HG03159 (cell line): ENCODE measurements at regions not wholly inside any gene's neighbourhood (a gene's known extent, or its start where the extent isn't known, plus 50 kb on each side); places are given as distances from the start of the nearest gene placed in this dataset.

ENCODE experiments used
- ATAC-seq: cut with Tn5 transposase; IDR thresholded peaks from one replicate; pipeline ENCODE4 v1.9.1; 2021; ENCODE audit warnings: mild to moderate bottlenecking, moderate library complexity; ENCODE audit not compliant: unreplicated experiment

DNA sequence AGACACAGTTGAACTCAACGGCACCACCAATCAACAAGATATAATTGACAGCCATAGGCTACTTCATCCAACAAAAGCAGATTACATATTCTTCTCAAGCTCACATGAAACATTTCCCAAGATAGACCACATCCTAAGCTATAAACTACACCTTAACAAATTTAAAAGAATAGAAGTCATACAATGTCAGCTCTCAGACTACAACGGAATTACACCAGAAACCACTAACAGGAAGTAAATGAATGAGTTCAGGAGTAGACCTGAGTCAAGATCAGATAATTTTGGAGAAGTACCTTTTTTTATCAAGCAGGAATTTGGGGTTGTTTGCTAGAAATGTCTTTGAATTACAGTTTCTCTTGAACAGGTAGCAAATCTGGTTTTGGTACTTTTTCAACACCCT, 237.8 kb downstream of the TBX18 start:
- no peak for ATAC-seq

DNA sequence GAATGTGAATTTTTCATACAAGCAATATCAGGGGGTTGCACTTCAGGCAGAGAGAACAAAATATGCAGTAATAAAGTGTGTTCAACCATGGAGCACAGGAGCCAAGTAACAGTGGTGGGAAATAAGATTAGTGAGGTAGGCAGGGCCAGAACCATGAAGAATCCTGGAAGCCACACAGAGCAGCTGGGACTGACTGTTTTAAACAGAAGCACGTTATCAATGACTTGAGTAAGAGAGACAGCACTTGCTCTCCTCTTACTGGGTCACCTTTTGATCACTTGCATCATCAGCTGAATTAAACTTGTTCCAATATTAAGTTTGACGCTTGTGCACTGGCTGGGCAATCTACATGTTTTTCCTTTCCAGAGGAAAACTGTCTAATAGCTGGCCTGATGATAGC, 238.5 kb downstream of the TBX18 start:
- no peak for ATAC-seq

DNA sequence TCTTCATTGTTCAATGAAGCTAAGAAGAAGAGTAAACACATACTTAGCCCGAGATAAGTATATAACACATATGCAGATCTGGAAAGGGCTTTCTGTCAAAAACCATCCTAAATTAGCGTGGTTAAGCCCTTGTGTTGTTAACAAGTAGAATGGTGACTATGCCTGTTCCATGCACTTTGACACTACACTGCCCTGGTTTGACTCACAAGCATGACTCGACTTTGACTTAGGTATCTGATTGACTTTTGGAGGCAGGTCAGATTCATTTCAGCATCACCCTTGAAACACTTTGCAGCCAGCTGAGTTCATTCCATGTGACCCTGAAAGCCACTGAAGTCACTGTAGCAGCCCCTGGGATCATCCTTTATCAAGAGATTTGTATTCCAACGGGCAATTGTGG, 239.8 kb downstream of the TBX18 start:
- ATAC-seq: no peak

DNA sequence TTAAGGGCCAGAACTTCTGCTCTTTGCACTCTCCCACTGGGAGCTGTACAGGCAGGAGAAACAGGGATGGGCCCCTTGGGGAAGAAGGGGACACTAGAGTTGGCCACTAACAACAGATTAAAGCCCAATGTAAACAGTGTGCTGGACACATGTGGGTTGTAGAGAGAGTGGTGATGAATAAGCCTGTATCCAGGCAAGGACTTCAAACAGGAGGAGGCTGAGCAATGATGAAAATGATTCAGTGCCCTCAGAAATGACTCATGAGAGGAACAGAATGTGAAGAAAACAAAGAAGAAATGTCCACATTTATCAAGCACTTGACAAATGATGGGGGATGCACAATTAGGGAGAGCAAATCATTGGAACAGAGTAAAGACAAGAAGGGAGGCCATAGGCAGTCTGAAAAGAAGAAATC, 242.3 kb downstream of the TBX18 start:
- ATAC-seq: no peak

DNA sequence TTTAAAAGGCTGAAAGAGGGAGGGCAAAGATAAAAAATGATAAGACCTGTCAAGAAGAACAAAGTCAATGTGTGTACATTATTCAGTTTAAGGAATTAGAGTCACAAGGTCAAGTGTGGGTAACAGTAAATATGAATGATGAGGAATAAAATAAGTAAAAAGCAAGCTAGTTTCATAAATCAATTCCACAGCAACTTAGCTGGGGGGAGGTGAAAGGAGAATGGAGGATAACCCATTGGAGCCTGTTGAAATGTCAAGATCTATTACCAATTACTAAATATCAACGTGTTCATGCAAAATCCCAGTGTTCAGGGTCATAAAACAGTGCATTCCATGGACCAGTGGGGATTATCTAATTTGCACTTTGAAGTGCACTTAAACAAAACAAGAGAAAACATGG, 242.9 kb downstream of the TBX18 start:
- no peak for ATAC-seq

DNA sequence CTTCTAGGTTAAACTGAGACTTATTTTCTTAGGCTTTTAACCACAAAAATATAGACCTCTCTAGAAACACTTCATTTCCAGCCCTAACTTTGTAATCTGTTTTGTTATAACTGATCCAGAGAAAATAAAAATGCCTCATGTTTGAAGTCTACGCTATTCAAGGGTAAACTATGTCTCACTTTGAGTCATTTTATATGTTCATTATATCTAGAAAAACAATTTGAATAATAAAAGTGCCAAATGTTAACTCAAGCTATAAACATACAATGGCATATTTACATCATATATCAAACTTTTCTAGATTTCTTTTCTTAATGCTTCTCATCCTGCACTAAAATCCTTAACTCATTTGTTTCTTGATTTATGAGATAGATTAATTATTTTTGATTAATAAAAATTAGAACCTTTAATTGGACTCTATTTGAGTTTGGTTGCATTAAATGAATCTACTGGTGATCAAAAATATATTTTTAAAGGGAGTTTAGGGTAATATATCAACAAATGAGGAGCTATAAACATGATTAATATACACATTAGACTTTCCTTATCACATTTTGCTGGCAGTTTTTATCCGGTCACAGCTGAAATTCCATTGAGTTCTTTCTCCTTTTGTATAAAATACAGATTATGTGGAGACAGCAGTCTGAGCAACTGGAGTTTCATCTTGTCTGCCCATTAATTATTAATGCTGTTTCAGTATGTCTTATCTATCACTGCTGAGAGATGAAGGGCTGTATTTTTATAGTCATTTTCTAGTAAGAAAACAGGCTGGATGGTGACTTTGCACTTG, 246.5 kb downstream of the TBX18 start:
- ATAC-seq: no peak

DNA sequence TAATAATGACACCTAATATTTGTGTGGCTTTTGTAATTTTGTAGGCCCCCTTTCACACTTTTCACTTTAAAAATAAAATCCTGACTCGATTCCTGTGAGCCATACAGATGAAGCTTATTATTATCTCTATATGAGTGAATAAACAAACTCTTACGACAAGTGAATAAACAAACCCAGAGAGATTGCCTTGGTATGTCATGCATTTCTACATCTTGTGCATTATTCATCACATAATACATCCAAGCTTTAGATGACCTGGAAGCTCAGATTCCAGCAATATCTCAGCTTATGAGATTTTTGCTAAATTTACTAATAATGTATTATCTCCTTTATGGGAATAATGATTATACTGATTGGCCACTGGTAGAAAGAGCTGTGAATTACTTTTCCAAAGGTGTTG, 248.2 kb downstream of the TBX18 start:
- ATAC-seq: no peak

DNA sequence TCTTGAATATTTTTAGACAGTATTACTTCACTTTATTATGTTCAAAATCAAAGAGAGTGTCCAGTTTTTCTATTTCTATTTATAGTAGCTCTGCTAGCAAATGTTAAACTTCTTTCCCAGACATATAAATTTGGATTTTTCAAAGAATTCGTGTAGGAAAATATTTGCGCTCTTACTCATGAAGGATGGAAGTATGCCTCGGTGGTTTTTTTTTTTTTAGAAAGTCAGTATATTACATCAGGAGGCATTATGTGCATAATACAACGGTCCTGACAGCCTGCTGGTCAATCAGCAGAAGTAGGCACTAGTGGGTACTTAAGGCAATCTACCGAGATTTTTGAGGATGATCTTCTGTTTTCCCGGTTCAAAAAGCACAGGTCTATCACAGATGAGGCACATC, 249.3 kb downstream of the TBX18 start:
- ATAC-seq: no peak

DNA sequence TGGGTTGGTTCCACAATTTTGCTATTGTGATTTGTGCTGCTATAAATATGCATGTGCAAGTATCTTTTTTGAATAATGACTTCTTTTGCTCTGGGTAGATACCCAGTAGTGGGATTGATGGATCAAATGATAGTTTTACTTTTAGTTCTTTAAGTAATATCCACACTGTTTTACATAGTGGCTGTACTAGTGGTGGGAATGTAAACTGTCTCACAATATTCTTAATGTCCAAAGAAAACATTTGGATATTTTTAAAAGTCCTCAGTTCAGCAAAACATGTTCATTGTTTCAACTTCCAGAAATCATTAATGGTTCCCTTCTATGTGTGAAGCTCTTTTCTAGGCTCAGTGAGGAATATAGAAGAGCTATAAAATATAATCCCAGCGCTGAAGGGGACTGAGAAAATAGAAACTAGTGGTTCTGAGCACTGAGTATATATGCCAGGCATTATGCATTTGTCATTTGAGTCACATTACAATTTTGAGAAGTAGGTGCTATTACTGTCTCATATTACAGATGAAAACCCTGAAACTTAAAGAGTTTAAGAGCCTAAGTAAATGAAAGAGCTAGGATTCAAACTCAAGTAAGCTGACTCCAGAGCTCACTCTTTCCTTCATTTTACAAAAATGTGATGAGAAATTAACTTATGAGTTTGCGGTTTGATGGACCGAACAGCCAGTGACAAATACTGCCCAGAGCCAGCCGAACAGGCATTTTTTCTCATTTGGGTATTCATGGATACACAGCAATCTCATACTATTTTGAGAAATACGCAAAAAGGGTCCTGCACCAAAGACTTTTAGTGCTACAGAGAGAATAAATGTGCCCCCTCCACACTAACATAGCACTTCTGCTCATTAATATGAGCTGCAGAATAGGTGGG, 250.1 kb downstream of the TBX18 start:
- ATAC-seq: no peak

DNA sequence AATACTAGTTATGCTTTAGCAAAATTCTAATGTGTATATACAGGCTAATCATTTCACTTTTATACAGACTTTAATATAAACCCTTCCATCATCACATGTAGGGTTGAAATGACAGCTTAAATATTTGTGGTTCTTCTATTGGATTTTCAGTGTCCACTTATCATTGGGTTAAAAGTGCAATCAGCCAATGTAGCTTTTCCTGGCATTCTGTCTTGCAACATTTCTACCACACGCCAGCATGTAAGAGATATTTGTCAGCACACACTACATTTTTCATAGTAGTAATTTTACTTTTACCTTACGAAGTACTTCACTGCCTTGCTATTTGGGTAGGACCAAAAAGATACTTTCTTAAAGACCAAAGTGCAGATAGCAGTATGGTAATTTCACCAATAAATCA, 252.0 kb downstream of the TBX18 start:
- no peak for ATAC-seq

DNA sequence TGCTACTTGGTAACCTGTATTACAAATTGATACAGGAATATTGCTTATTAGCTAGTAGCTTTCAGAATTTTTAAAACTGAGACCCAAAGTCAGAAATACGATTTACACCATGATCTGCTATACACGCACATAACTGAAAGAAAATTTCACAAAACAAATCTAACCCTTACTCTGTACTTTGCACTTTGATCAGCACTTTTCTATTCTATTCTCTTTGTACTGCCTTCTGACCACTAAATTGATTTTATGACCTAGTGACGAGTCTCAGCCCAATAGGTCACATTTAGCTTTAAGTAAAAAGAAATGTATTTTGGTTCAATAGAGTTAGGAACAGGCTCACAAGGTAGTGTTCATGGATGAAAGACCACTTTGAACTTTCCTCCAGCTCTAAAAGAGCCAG, 252.5 kb downstream of the TBX18 start:
- no peak for ATAC-seq

DNA sequence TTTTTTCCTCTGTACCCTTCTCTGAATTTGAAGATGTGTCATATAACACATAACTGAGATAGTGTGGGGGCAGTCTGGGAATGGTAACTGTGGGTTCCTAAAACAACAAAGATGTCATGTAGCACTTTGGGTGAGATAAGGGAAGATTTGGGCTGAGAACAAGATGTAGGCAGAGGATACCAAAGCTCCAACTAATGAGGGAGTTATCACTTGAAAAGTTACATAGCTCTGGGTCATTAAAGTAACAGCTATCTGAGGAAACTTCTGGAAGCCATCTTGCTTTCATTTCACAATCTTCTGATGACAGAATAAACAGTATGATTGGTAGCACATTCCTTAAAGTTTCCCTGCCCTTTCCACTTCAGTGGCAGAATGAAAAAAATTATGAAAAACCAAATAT, 255.4 kb downstream of the TBX18 start:
- no peak for ATAC-seq

DNA sequence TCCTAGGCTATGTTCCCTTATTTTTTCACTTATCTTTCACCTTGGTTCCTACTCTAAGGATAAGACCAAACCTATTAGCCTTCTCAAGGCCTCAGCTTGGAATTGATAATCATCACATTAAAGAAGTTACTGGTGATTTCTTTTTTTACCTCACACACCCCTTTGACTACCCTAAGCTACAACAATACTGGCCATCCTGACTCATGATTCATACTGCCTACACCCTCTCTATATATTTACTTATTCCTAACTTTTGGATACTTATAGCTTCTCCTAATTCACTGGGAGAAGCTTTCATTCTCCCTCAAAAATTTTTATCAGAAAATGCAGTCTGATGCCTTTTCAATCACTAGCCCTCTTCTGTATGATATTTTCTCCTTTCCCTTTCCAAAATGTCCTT, 256.1 kb downstream of the TBX18 start:
- ATAC-seq: no peak

DNA sequence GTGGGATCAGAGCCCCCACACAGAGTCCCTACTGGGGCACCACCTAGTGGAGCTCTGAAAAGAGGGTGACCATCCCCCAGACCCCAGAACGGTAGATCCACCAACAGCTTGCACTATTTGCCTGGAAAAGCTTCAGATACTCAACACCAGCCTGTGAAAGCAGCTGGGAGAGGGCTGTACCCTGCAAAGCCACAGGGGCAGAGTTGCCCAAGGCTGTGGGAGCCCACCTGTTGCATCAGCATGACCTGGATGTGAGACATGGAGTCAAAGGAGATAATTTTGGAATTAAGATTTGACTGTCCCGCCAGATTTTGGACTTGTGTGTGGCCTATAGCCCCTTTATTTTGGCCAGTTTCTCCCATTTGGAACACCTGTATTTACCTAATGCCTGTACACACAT, 260.4 kb downstream of the TBX18 start:
- ATAC-seq: no peak

DNA sequence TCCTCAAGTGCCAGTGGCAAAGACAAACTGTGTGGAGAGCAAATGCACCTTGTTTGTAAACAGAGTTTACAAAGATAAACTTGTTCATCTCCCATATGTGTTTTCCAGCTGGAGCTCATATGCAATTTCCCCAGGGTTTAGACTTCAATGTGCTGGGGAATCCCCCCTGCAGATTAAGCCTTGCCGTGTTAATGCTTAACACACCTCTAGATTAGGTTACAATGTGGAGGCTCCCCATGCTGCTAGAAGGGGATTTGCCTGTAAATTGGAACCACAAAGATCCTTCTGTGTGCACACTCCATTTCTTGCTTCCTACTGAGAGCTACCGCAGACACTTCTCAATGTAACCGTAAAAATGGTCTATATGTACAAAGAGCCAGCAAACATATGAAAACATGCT, 263.1 kb downstream of the TBX18 start:
- no peak for ATAC-seq

DNA sequence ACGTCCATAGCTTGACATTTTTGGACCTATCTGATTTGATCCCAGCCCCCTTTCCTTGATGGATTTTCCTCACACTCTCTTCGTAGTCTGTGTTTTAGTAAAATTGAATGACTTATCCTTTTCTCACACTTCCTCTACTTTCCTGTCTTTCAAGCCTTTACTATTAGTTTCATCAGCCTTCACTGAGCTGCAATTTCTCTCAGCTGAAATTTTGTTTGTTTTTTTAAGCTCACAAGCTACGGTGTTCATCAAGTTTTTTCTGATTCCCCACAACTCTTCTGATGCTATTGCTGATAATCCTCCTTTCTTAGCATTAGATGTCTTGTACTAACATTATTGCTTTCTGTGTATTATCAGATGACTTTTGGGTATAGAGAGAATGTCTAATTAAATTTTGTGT, 263.7 kb downstream of the TBX18 start:
- no peak for ATAC-seq

DNA sequence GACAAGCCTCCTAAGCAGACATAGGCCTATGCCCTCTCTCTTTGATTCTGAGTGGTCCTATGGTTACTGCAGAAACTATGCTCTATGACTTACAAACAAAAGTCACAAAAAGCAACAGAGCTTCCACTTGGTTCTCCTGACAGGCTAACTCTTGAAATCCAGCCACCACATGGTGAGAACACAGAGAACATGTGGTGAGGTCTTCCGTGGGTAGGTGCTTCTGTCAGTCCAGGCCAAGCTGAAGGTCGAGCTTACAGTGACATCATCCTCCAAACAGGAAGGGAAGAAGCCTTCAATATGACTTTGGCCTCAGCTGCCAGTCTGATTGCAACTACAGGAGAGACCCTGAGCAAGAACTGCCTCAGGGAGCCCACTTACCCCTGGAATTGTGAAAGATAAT, 265.5 kb downstream of the TBX18 start:
- ATAC-seq: no peak

DNA sequence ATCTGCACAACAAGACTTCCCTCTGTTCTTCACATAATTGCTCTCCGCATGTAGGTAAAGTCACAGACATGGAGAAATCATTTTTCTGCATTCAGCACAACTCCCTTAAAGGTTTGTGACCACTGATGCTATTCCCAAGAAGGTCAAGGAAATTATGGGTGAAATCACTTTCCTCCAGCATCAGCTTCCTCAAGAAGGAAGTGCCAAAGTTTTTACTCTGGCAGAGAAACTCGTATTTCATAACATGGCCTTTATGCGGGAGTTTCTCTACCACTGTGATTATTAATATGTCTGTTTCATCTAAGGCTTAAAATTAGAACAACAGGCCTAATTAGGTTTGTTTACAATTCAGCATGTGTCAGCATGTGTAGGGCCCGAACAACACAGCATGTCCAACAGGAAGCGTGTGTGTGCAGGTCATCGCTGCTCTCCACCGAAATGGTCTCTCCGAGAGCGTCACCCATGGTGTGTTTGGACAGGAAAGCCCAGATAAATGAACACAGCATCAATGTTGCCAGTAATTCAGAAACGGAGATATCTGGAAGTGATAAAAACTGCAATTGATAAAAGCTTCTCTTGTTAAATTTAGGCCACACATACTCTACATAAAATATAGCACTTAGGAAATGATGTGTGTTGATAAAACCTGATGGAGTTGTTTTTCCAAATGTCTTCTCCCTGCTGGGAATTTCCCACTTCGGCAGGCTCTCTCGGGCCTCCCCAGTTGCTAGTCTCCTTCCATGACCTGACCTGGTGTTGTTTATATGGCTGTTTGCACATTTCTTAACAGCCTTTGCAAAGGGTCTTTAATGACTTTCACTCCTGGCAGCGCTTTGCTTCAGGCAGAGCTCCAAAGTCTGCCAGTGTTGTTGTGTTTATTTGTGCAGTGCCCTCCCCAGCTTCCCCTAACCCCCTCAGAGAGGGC, 265.1 kb upstream of the CEP162 start:
- no peak for ATAC-seq

DNA sequence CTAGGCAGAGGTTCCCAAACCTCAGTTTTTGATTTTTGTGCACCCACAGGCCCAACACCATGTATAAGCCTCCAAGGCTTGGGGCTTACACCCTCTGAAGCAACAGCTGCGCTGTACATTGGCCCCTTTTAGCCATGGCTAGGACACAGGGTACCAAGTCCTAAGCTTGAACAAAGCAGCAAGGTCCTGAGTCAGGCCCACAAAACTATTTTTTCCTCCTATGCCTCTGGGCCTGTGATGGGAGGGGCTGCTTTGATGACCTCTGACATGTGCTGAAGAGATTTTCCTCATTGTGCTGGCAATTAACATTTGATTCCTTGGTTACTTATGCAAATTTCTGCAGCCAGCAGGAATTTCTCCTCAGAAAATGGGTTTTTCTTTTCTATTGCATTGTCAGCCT, 262.2 kb upstream of the CEP162 start:
- ATAC-seq: no peak

DNA sequence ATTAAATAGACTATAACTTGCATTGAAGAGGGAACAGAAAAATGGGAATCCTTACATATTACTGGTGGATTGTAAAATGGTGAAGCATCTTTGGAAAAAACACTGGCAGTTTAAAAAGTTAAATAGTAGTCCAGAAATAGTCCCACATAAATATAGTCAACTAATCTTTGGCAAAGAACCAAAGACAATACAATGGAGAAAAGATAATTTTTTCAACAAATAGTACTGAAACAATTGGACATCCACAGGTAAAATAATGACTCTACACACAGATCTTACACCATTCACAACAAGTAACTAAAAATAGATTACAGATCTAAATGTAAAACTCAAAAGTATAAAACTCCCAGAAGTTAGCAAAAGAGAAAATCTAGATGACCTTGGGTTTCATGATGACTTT, 259.1 kb upstream of the CEP162 start:
- ATAC-seq: no peak

DNA sequence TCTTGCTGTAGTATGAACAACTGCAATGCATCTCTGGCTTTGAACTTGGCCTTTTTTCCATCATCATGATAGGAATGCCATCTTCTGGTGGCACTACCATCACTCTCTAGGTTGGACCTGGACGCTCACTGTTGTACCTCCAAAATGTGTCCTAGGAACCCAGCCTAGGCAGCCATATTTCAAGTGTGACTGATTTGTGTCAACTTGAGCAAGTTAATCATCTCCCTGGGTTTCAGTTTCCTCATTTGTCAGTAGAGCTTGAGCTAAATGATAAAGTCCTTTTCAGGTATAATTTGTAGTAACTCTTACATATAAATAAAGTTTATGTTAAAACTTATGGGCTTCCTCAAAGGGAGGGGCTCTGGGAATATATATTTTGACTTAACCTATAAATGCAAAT, 241.7 kb upstream of the CEP162 start:
- ATAC-seq: no peak
